ENCODE measurements at regions not wholly inside any gene's neighbourhood (a gene's known extent, or its start where the extent isn't known, plus 50 kb on each side); places are given as distances from the start of the nearest gene placed in this dataset.

- no peak for TF ChIP-seq CTCF (IDR thresholded peaks at IDR 0.05)
- no peaks in the 10 kb centered on the region for H3K4me1 Mint-ChIP-seq (ENCODE audit: low read depth)
- H3K27ac Mint-ChIP-seq = no peak overlapping the region
- no peaks in the 10 kb centered on the region for H3K27me3 Mint-ChIP-seq (ENCODE audit: insufficient read depth)
- H3K9me3 Mint-ChIP-seq = peaks cover 65% of the 10 kb centered on the region
- H3K4me3 Mint-ChIP-seq = no peak overlapping the region
- no peak for DNase-seq
- peaks cover 14% of the 10 kb centered on the region for H3K36me3 Mint-ChIP-seq (ENCODE audit: low read depth)
These were observed 647.1 kb upstream of the NCAM2 start for GRCh38 chr21:20351138-20351537.

GRCh38 chr21:20353351-20353750 lies 644.9 kb upstream of the NCAM2 start:
- Mint-ChIP-seq H3K27ac (no peak overlapping the region), H3K9me3 (peaks cover 61% of the 10 kb centered on the region), H3K4me1 (ENCODE audit: low read depth) (no peaks in the 10 kb centered on the region), H3K4me3 (no peak overlapping the region), H3K36me3 (ENCODE audit: low read depth) (peaks cover 8% of the 10 kb centered on the region), H3K27me3 (ENCODE audit: insufficient read depth) (no peaks in the 10 kb centered on the region)
- DNase-seq = no peak
- no peak for TF ChIP-seq CTCF (IDR thresholded peaks at IDR 0.05)

- H3K4me3 Mint-ChIP-seq = no peak overlapping the region
- no peaks in the 10 kb centered on the region for H3K4me1 Mint-ChIP-seq (ENCODE audit: low read depth)
- no peak for DNase-seq
- no peak overlapping the region for H3K27ac Mint-ChIP-seq
- H3K9me3 Mint-ChIP-seq = peaks cover 25% of the 10 kb centered on the region
- H3K27me3 Mint-ChIP-seq (ENCODE audit: insufficient read depth) = no peaks in the 10 kb centered on the region
- TF ChIP-seq CTCF (IDR thresholded peaks at IDR 0.05) = no peak
- H3K36me3 Mint-ChIP-seq (ENCODE audit: low read depth) = no peaks in the 10 kb centered on the region
These were observed 625.2 kb upstream of the NCAM2 start for GRCh38 chr21:20373031-20373430.

- H3K27ac Mint-ChIP-seq = no peak overlapping the region
These were observed 621.0 kb upstream of the NCAM2 start for GRCh38 chr21:20377250-20377649.

GRCh38 chr21:20388400-20388799 lies 609.8 kb upstream of the NCAM2 start:
- H3K4me1 Mint-ChIP-seq (ENCODE audit: low read depth) = no peaks in the 10 kb centered on the region
- H3K9me3 Mint-ChIP-seq = peaks cover 57% of the 10 kb centered on the region
- TF ChIP-seq CTCF (IDR thresholded peaks at IDR 0.05) = no peak
- no peak overlapping the region for H3K4me3 Mint-ChIP-seq
- H3K36me3 Mint-ChIP-seq (ENCODE audit: low read depth) = no peaks in the 10 kb centered on the region; the same call in 1 of the 2 replicates
- no peak for DNase-seq
- H3K27ac Mint-ChIP-seq = no peak overlapping the region
- H3K27me3 Mint-ChIP-seq (ENCODE audit: insufficient read depth) = no peaks in the 10 kb centered on the region; the same call in 1 of the 2 replicates

More at GRCh38 chr21:20377250-20377649, 621.0 kb upstream of the NCAM2 start:
- H3K27me3 Mint-ChIP-seq (ENCODE audit: insufficient read depth) = no peaks in the 10 kb centered on the region
- no peak overlapping the region for H3K4me3 Mint-ChIP-seq
- no peaks in the 10 kb centered on the region for H3K36me3 Mint-ChIP-seq (ENCODE audit: low read depth)
- TF ChIP-seq CTCF (IDR thresholded peaks at IDR 0.05) = no peak
- no peak for DNase-seq
- H3K9me3 Mint-ChIP-seq = peaks cover 33% of the 10 kb centered on the region
- H3K4me1 Mint-ChIP-seq (ENCODE audit: low read depth) = no peaks in the 10 kb centered on the region

DNA sequence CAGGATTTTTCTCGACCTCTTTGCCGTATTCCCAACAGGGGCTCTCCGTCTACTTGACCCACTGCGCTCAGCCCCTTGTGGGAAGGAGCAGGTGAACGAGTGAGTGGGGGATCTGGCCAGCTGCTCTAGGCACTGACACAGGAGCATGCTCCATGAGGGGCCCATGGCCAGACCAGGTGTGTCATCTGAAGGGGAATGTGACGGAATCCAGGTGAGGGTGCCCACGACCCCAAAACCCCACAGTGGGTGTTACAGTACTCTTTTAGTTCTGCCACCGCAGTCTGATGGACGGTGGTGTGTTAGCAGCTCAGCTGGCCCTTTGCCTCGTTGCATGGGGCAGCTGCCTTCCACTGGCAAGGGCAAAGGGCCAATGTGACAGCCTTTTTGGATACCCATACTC lies 601.4 kb upstream of the NCAM2 start:
- no peaks in the 10 kb centered on the region for H3K27me3 Mint-ChIP-seq (ENCODE audit: insufficient read depth)
- peaks cover 53% of the 10 kb centered on the region for H3K9me3 Mint-ChIP-seq
- no peak for DNase-seq
- no peak for TF ChIP-seq CTCF (IDR thresholded peaks at IDR 0.05)
- H3K27ac Mint-ChIP-seq = no peak overlapping the region
- H3K4me1 Mint-ChIP-seq (ENCODE audit: low read depth) = no peaks in the 10 kb centered on the region
- peaks cover 7% of the 10 kb centered on the region for H3K36me3 Mint-ChIP-seq (ENCODE audit: low read depth)
- H3K4me3 Mint-ChIP-seq = no peak overlapping the region

Data from HFFc6 (cell line).